Epithelial cell of esophagus (primary cell): ENCODE measurements at regions not wholly inside any gene's neighbourhood (a gene's known extent, or its start where the extent isn't known, plus 50 kb on each side); places are given as distances from the start of the nearest gene placed in this dataset.
A peak's percentile ranks its signal among the peaks of the same experiment; 100 is the strongest.

Experiments
- DNase-seq: peaks from one replicate; pipeline ENCODE4 v3.0.0; 2010; ENCODE audit warnings: low read depth
- H3K4me3 ChIP-seq: 2 replicates; pipeline ENCODE4 v1.5.1; 2011; ENCODE audit warnings: mild to moderate bottlenecking, low read length, control low read depth
- TF ChIP-seq, protein P1 (sequence below): IDR thresholded peaks from 2 replicates; pipeline ENCODE4 v1.5.1; 2011; ENCODE audit warnings: low read depth, mild to moderate bottlenecking, low read length, control low read depth, inconsistent platforms; ENCODE audit not compliant: insufficient read depth; ENCODE audit errors: missing control alignments

GRCh38 chr5:92748072-92748676 is 832.8 kb downstream of the NR2F1-AS1 start:
- H3K4me3 ChIP-seq, result no peak overlapping the region
- DNase-seq, result no peak
- TF ChIP-seq, protein P1, sequence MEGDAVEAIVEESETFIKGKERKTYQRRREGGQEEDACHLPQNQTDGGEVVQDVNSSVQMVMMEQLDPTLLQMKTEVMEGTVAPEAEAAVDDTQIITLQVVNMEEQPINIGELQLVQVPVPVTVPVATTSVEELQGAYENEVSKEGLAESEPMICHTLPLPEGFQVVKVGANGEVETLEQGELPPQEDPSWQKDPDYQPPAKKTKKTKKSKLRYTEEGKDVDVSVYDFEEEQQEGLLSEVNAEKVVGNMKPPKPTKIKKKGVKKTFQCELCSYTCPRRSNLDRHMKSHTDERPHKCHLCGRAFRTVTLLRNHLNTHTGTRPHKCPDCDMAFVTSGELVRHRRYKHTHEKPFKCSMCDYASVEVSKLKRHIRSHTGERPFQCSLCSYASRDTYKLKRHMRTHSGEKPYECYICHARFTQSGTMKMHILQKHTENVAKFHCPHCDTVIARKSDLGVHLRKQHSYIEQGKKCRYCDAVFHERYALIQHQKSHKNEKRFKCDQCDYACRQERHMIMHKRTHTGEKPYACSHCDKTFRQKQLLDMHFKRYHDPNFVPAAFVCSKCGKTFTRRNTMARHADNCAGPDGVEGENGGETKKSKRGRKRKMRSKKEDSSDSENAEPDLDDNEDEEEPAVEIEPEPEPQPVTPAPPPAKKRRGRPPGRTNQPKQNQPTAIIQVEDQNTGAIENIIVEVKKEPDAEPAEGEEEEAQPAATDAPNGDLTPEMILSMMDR, result no peak

DNA sequence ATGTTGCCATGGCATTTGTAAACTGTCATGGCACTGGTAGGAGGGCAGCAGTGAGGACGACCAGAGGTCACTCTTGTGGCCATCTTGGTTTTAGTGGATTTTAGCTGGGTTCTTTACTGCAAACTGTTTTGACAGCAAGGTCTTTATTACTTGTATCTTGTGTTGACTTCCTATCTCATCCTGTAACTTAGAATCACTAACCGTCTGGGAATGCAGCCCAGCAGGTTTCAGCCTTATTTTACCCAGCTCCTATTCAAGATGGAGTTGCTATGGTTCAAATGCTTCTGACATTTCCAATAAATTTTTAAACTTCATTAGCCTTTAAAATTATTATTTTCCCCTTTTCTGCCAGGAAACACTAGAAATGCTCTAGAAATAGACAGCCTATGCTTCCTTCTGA is 839.1 kb downstream of the NR2F1-AS1 start:
- DNase-seq, result peak; percentile 57
- H3K4me3 ChIP-seq, result no peak overlapping the region
- TF ChIP-seq, protein P1, result no peak

- no peak for DNase-seq
- TF ChIP-seq, protein P1, result no peak
Measured at GRCh38 chr5:92734211-92734940, 846.6 kb downstream of the NR2F1-AS1 start.

DNA sequence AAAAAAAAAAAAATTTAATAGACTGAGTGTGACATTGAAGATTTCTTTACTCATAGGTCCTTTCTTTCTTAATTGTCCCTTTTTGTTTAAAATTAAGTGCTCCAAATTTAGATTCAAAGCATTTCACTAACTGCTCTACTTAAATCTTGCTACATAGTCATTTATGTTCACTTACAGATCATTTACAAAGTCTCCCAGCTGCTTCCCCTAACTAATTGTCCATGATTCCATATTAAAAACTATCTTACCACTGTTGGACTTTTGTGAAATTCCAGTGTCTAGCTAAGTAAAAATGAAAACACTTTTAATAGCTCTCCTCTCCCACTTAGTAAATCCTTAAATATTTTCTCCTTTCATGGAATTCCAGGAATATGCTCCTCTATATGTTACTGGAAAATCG is 850.5 kb downstream of the NR2F1-AS1 start:
- no peak overlapping the region for H3K4me3 ChIP-seq
- DNase-seq, result no peak
- TF ChIP-seq, protein P1, result no peak

More at GRCh38 chr5:92734211-92734940, 846.6 kb downstream of the NR2F1-AS1 start:
- no peak overlapping the region for H3K4me3 ChIP-seq

- no peak for DNase-seq
- TF ChIP-seq, protein P1, result no peak
- no peak overlapping the region for H3K4me3 ChIP-seq
Measured at GRCh38 chr5:92729088-92729487, 851.9 kb downstream of the NR2F1-AS1 start.

DNA sequence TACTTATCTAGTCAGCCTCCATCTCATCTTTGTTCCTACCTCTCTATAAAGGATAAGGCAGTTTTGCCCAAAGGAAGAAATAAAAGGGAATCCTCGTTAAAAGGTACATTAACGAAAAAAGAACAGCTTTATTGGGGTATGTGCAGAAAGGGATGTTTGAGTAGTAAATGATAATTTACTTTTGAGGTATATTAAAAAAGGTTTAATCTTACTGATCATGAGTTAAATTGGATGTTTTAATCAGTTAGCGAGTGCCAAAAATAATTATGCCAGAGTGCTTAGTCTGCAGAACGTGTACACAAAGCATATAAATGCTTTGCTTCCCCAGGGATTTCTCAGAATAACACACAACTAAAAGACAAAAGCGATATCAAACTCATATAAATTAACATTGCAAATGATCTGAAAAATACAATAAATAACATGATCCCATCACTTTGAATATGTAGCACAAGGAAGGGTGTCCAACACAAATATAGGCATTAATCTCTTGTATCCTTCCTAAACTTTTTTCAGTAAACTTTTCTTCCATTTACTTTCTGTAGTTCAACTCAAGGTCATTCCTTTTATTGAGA is 865.0 kb downstream of the NR2F1-AS1 start:
- no peak overlapping the region for H3K4me3 ChIP-seq
- DNase-seq, result no peak
- TF ChIP-seq, protein P1, result no peak
